ENCODE measurements at regions not wholly inside any gene's neighbourhood (a gene's known extent, or its start where the extent isn't known, plus 50 kb on each side); places are given as distances from the start of the nearest gene placed in this dataset.
"Not testable (repeated sequence)": the region's sequence is repeated elsewhere in the genome, so short reads cannot be mapped to it uniquely, and the experiment has no call there.

- DNase-seq = no peak
These were observed 126.0 kb upstream of the KCNJ6 start for GRCh38 chr21:38042246-38042645.

DNA sequence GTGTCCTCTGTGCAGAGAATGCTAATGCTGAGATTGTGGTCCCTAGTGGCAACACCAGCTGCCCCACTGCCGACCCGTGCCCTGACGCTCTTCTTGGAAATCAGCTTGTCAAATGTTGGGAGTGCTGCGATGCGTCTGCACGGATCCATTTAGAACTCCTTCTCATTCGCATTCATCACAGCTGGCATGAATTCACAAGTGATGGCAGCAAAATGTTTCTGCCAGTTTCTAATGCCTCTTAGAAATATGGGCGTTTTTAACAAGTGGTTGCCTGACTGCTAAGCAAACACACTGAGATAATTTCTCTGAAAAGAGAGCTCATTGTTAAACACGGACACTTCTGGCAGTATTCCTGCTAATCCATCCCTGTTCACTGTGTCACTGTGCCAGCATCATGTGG, 131.9 kb upstream of the KCNJ6 start:
- DNase-seq = peak; percentile 55 to 87

DNA sequence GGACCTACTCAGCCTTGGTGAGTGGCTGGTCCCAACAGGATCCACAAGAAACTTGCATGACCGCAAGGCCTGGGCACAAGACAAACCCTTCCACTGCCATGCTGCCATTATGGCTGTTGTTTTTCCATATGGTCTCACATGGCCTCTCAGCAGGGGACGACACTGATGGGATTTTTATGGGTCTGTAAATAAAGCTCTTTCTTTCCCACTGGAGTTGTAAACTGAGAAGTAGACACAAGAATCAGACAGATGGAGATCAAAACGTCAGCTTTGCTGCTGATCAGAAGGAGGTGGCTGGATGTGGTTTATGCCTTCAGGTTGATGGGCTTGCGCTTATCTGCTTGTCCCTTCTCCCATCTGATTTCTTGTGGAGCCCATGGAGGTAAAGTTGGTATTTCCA, 138.1 kb upstream of the KCNJ6 start:
- DNase-seq = peak; percentile 57 to 83

DNA sequence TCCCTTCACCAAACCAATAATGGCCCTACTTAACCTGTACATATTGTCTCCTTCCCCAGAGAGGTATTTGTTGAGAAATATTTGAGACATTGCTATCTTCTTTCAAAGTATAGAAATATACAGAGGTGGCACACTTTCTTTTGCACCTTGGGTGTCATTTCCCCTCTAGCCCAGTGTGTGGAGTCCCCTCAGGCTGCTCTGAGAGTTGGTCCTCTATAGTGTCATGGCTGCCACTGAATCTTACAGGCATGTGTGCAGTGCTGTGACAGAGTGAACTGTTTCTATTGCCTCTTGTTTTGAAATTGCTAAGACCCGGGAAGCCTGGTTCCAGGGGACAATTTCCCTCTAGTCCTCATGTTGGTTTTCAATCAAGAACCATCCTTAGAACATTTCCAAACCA, 140.2 kb upstream of the KCNJ6 start:
- DNase-seq = no peak

GRCh38 chr21:38057626-38058025, 141.4 kb upstream of the KCNJ6 start:
- DNase-seq = no peak

DNA sequence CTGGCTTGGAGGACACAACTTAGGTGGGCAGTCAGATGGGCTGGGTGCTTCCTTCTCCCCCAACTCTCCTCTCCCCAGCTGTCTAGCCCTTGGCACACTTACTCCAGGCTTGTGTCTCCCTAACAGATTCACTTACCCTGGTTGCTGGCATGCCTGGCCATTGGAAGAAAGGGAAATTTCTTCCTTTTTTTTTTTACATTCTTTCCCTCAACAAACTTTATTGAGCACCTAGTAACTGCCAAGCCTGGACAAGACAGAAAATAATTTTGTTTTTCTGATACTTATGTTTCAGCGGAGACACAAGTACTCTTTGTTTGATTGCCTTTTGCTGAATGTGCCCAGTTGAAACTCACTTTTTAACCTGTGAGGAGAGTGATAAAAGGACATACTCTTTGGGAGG, 144.3 kb upstream of the KCNJ6 start:
- no peak for DNase-seq

DNA sequence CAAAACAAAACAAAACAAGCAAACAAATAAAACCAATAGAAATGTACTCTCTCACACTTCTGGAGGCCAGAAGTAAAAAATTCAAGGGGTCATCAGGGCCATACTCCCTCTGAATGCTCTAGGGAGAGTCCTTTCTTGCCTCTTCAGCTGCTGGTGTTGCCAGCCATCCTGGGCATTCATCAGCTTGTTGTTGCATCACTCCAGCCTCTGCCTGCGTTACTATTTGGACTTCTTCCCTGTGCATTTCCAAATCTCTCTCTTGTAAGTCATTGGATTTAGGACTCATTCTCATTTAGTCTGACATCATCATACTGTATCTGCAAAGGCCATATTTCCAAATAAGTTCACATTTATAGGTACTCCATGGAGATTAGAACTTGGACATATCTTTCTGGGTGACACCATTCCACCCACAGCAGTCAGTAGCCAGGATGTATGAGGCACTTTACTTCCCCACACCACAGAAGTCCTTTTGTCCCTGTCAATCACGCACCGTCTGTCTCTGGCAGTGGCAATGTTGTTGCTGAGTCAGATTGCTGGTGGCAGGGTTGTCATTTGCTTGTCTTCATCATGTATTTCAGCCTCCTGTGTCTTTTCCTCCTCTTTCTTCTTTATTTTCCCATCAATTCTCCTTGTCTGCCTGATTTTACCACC, 151.0 kb upstream of the KCNJ6 start:
- DNase-seq = peak in 1 of 2 experiments; percentile 33

DNA sequence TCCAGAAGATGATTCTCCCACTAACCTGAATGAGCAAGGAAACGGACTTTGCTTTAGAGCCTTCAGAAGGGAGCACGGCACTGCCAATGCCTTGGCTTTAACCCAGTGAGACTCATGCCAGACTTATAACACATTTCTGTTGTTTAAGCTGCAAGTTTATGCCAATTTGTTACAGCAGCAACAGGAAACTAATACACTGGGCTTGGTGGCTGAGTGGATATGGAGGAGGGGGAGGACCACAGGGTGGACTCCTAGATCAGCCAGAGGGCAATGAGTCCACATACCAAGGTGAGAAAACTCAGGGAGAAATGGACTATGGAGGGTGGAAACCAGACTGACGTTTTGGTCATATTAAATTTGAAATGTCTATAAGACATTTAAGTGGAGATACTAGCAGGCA, 156.2 kb upstream of the KCNJ6 start:
- DNase-seq = no peak

GRCh38 chr21:38075833-38076587, 159.8 kb upstream of the KCNJ6 start:
- no peak for DNase-seq

GRCh38 chr21:38077569-38077968, 161.3 kb upstream of the KCNJ6 start:
- DNase-seq = no peak

GRCh38 chr21:38080888-38081287, 164.6 kb upstream of the KCNJ6 start:
- DNase-seq = no peak

- DNase-seq = no peak
These were observed 165.5 kb upstream of the KCNJ6 start for GRCh38 chr21:38081708-38082107.

- no peak for DNase-seq
These were observed 166.8 kb upstream of the KCNJ6 start for GRCh38 chr21:38082936-38083485.

GRCh38 chr21:38083535-38083934, 167.3 kb upstream of the KCNJ6 start:
- no peak for DNase-seq

DNA sequence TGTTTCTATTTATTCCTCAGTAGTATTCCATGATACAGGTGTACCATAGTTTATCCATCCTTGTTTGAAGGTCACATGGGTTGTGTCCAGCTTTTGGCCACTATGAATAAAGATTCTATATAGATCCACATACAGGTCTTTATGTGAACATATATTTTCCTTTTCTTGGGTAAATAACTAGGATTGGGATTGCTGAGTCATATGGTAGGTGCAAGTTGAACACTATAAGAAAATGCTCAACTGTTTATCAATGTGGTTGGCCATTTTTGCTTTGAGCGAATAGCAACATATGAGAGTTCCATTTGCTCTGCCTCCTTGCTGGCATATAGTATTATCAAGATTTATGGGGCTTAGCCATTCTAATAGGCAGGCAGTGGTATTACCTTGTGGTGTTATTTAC, 170.2 kb upstream of the KCNJ15 start:
- DNase-seq = no peak

DNA sequence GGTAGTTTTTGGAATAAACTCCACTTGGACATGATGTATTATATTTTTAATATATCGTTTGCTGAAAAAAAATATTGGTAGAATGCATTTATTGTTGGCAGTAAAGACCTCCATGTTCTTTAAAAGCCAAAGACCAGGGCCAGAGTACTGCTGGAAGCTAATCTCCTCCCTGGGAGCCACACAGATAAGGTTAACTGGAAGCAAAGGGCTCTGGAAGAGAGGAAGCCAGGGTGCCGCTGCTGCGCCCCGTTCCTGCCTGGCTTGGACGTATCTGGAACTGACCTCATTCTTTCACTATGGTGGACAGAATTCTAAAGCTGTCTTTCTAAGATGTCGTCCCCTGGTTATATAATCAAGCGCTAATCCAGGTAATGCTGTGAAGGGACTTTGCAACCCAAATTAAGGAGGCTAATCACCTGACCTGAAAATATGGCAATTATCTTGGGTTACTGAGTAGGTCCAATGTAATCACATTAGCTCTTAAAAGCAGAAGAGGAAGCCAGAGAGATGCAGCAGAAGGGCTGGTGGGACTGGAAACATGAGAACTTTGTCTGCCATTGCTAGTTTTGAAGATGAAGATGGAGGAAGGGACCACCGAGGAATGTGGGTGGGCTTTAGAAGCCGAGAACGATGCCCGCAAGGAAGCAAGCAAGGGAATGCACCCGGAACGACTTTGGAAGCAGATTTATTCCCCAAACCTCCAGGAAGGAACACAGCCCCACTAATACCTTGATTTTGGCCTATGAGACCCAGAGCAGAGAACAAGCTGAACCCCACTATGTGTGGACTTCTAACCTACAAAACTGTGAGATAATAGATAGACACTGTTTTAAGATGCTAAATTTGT, 167.7 kb upstream of the KCNJ15 start:
- no peak for DNase-seq

GRCh38 chr21:38089763-38090046, 167.1 kb upstream of the KCNJ15 start:
- DNase-seq = no peak

- DNase-seq = not testable (repeated sequence)
These were observed 165.7 kb upstream of the KCNJ15 start for GRCh38 chr21:38091061-38091460.

GRCh38 chr21:38092051-38092450, 164.7 kb upstream of the KCNJ15 start:
- no peak for DNase-seq

GRCh38 chr21:38095220-38095619, 161.6 kb upstream of the KCNJ15 start:
- DNase-seq = no peak

- DNase-seq = no peak
These were observed 159.0 kb upstream of the KCNJ15 start for GRCh38 chr21:38097789-38098188.

DNA sequence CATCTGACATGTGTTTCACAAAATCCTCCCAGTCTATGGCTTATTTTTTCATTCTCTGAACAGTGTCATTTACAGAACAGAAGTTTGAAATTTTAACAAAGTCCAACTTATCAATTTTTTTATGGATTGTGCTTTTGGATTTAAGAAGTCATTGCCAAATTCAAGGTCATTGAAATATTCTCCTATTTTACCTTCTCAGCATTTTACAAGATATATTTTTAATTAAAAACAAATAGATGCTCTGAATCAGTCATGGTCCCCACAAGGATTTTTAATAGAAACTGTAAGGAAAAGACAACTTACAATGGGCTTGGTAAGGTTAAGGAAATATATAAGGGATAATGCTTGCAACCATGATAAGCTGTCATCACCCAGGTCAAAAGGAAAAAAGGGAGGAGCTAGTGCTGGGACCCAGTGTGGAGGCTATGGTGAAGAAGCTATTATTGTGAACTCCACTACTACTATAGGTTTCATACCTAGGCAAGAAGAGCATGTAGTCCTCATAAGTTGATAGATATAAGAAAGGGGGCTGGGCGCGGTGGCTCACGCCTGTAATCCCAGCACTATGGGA, 144.5 kb upstream of the KCNJ15 start:
- DNase-seq = no peak

DNA sequence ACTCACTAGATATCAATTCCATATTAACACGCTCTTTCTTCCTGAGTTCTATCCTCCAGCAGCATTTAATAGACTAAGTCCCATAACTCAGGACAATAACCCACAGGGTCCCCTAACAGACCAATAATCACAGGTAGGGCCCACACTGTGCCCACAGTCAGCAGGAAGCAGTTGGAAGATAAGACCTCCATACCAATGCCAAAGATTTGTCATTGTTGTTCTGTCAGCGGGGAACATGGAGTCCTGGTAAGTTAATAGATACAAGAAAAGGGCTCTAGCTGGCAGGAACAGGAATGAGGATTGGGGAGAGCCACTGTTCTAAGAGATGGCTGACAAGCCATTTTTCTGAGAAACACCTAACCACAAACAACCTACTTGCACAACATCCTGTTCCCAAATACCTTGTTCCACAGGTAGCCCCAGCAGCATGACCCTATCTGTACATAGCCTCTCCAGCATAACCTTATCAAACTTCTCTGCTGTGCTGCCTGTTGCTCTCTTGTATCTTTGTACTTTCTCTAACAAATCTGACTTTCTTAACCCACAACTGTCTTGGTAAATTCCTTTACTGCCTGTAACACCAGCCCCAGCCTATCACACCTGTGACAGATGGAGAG, 142.0 kb upstream of the KCNJ15 start:
- no peak for DNase-seq

Measured in NCI-H524 (cell line).